ENCODE measurements at regions not wholly inside any gene's neighbourhood (a gene's known extent, or its start where the extent isn't known, plus 50 kb on each side); places are given as distances from the start of the nearest gene placed in this dataset.

DNA sequence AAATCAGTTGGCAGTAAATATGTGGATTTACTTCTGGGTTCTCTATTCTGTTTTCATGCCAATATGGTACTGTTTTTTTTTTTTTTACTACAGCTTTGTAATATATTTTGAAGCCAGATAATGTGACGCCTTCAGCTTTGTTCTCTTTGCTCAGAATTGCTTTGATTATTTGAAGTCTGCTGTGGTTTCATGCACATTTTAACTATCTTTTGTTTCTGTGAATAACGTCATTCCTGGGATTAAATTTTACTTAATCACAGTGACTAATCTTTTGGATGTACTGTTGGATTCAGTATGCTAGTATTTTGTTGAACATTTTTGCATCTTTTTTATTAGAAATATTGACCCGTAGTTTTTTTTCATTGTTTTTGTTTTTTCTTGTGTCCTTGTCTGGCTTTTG is 576.5 kb downstream of the ZNF385D start:
- TF ChIP-seq POLR2A (IDR thresholded peaks at IDR 0.05): no peak
- TF ChIP-seq, protein P1, sequence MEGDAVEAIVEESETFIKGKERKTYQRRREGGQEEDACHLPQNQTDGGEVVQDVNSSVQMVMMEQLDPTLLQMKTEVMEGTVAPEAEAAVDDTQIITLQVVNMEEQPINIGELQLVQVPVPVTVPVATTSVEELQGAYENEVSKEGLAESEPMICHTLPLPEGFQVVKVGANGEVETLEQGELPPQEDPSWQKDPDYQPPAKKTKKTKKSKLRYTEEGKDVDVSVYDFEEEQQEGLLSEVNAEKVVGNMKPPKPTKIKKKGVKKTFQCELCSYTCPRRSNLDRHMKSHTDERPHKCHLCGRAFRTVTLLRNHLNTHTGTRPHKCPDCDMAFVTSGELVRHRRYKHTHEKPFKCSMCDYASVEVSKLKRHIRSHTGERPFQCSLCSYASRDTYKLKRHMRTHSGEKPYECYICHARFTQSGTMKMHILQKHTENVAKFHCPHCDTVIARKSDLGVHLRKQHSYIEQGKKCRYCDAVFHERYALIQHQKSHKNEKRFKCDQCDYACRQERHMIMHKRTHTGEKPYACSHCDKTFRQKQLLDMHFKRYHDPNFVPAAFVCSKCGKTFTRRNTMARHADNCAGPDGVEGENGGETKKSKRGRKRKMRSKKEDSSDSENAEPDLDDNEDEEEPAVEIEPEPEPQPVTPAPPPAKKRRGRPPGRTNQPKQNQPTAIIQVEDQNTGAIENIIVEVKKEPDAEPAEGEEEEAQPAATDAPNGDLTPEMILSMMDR (IDR thresholded peaks at IDR 0.05): no peak

All from testis (tissue), 2 donors.